GM12878 (cell line): ENCODE measurements at regions not wholly inside any gene's neighbourhood (a gene's known extent, or its start where the extent isn't known, plus 50 kb on each side); places are given as distances from the start of the nearest gene placed in this dataset.

Experiments used
- ATAC-seq: fragments of 200-7000 bp; cut with Tn5 transposase; 3 replicates; pipeline ENCODE4 v1.9.1; 2020; ENCODE audit warnings: mild to moderate bottlenecking, moderate library complexity
- BruUV-seq: library from RNA; stranded (reverse); fragments of 400-500 nt; replicated peaks from 2 replicates; lab custom pipeline; 2021; lab: Mats Ljungman, UMichigan
- CTCF ChIA-PET: fragments of 300-600 bp; sonication (Branson Sonifier 250); formaldehyde crosslinking; extraction: SDS; loops from one replicate; lab custom pipeline; 2021; ENCODE audit warnings: inconsistent platforms; lab: Yijun Ruan, JAX
- POLR2A ChIA-PET: fragments of 350-600 bp; formaldehyde crosslinking; extraction: SDS; loops from one replicate; lab custom pipeline; 2021; ENCODE audit warnings: inconsistent platforms; lab: Charles Lee
- RAD21 ChIA-PET: fragments of 300-600 bp; sonication (Branson Sonifier 250); formaldehyde crosslinking; loops from one replicate; lab custom pipeline; 2023; ENCODE audit warnings: antibody characterized with exemption; ENCODE audit not compliant: unreplicated experiment; lab: Charles Lee
- SMC1A ChIA-PET: fragments of 300-600 bp; sonication (Branson Sonifier 250); formaldehyde crosslinking; loops from one replicate; lab custom pipeline; 2023; ENCODE audit not compliant: unreplicated experiment, uncharacterized antibody; lab: Charles Lee
- DNase-seq: peaks from one replicate; pipeline ENCODE4 v3.0.0-alpha.2; 2011; ENCODE audit warnings: low read depth, low spot score
- FAIRE-seq: peaks from 3 replicates; lab custom pipeline; 2011; peaks lifted over from hg19 to GRCh38; lab: Jason Lieb, UNC
- H2AFZ ChIP-seq: 2 replicates; pipeline ENCODE4 v1.6.0; 2011; ENCODE audit warnings: low read depth, low read length, control low read depth; ENCODE audit not compliant: control insufficient read depth
- H3K27ac ChIP-seq: 2 replicates; pipeline ENCODE4 v1.5.1; 2011; ENCODE audit warnings: control low read depth; ENCODE audit not compliant: control insufficient read depth, insufficient read depth
- H3K27me3 ChIP-seq, 2 experiments: replicated peaks in 1 of 2; 2 replicates each; pipeline versions ENCODE4 v1.6.0 to v1.6.1; 2011; ENCODE audit warnings: low read length in 1 of 2; ENCODE audit not compliant: control insufficient read depth in 2 of 2, insufficient read depth in 2 of 2
- H3K36me3 ChIP-seq, 2 experiments: 2 replicates each; pipeline ENCODE4 v1.5.1; 2011; ENCODE audit warnings: low read length in 1 of 2; ENCODE audit not compliant: control insufficient read depth in 2 of 2, insufficient read depth in 2 of 2
- H3K4me1 ChIP-seq: 2 replicates; pipeline ENCODE4 v1.6.1; 2011; ENCODE audit warnings: mild to moderate bottlenecking, low read length, moderate library complexity, mixed read lengths; ENCODE audit not compliant: control insufficient read depth, insufficient read depth
- H3K4me2 ChIP-seq: 2 replicates; pipeline ENCODE4 v1.6.0; 2011; ENCODE audit warnings: control low read depth; ENCODE audit not compliant: control insufficient read depth, insufficient read depth
- H3K4me3 ChIP-seq: fragments of 200-600 bp; sonication (generic); 2 replicates; pipeline ENCODE4 v1.5.1; 2016
- H3K79me2 ChIP-seq: 2 replicates; pipeline ENCODE4 v1.6.0; 2011; ENCODE audit warnings: low read length; ENCODE audit not compliant: control insufficient read depth, insufficient read depth
- H3K9ac ChIP-seq: 2 replicates; pipeline ENCODE4 v1.8.0; 2011; ENCODE audit warnings: low read length, control low read depth, mixed read lengths; ENCODE audit not compliant: control insufficient read depth, insufficient read depth
- H3K9me3 ChIP-seq: replicated peaks from 3 replicates; pipeline ENCODE4 v1.5.1; 2011; ENCODE audit warnings: mild to moderate bottlenecking, low read length; ENCODE audit not compliant: control insufficient read depth, insufficient read depth
- H4K20me1 ChIP-seq: 2 replicates; pipeline ENCODE4 v1.6.0; 2011; ENCODE audit not compliant: control insufficient read depth, insufficient read depth
- ASH2L ChIP-seq: fragments of 300-600, 200-600 bp; sonication (generic); IDR thresholded peaks from 2 replicates; pipeline ENCODE4 v1.6.1; 2017; ENCODE audit warnings: low read depth, mild to moderate bottlenecking, borderline replicate concordance
- CHD1 ChIP-seq: IDR thresholded peaks from 2 replicates; pipeline ENCODE4 v1.6.1; 2012; ENCODE audit warnings: low read depth, low read length, improper control_type of control experiment
- FOXM1 ChIP-seq: IDR thresholded peaks from 2 replicates; pipeline ENCODE4 v1.6.1; 2012; ENCODE audit warnings: low read depth, mild to moderate bottlenecking, inconsistent platforms, low read length, moderate library complexity
- IRF5 ChIP-seq: fragments of 450-650 bp; IDR thresholded peaks from 2 replicates; pipeline ENCODE4 v1.6.1; 2017; ENCODE audit warnings: borderline replicate concordance
- JUND ChIP-seq: IDR thresholded peaks from 2 replicates; pipeline ENCODE4 v1.6.1; 2012; ENCODE audit warnings: low read depth, mild to moderate bottlenecking, low read length, improper control_type of control experiment, moderate library complexity
- NBN ChIP-seq: fragments of 450-650 bp; IDR thresholded peaks from 2 replicates; pipeline ENCODE4 v1.6.1; 2016
- NFYB ChIP-seq: IDR thresholded peaks from 2 replicates; pipeline ENCODE4 v1.6.1; 2011; ENCODE audit warnings: low read depth, mild to moderate bottlenecking, low read length, improper control_type of control experiment, moderate library complexity; ENCODE audit not compliant: insufficient read depth
- NR2F1 ChIP-seq: fragments of 450-650 bp; conservative IDR thresholded peaks from 2 replicates; pipeline ENCODE4 v1.6.1; 2017; ENCODE audit warnings: mild to moderate bottlenecking
- RAD51 ChIP-seq: fragments of 450-650 bp; IDR thresholded peaks from 2 replicates; pipeline ENCODE4 v1.6.1; 2016; ENCODE audit warnings: moderate library complexity, mild to moderate bottlenecking, inconsistent platforms
- RB1 ChIP-seq: fragments of 450-650 bp; formaldehyde crosslinking; IDR thresholded peaks from 2 replicates; pipeline ENCODE4 v1.6.1; 2017; ENCODE audit warnings: mild to moderate bottlenecking, borderline replicate concordance
- RELB ChIP-seq: fragments of 450-650 bp; IDR thresholded peaks from 2 replicates; pipeline ENCODE4 v1.6.1; 2017; ENCODE audit warnings: low read depth, mild to moderate bottlenecking, moderate library complexity
- STAT3 ChIP-seq: IDR thresholded peaks from 2 replicates; pipeline ENCODE4 v1.6.1; 2011; ENCODE audit warnings: low read depth, low read length, improper control_type of control experiment
- WRNIP1 ChIP-seq: IDR thresholded peaks from 2 replicates; pipeline ENCODE4 v1.6.1; 2011; ENCODE audit warnings: low read depth, low read length, improper control_type of control experiment, borderline replicate concordance
- ZSCAN29 ChIP-seq: fragments of 450-650 bp; IDR thresholded peaks from 2 replicates; pipeline ENCODE4 v1.6.1; 2017; ENCODE audit warnings: mild to moderate bottlenecking, moderate library complexity
- WGBS: methylation state at CpG from one replicate; pipeline ENCODE4 v1.1.6; 2016; ENCODE audit warnings: low lambda C conversion rate; ENCODE audit not compliant: insufficient replicate concordance, insufficient coverage; ENCODE audit errors: missing lambda C conversion rate; 5-methylcytosine and 5-hydroxymethylcytosine counted together
- in situ Hi-C: fragments of 300-500 bp; cut with MboI; formaldehyde crosslinking; loops from 9 replicates; pipeline ENCODE4 v1.14.3; 2018; ENCODE audit warnings: mixed read lengths
- intact Hi-C: fragments of 100-400 bp; cut with micrococcal nuclease; formaldehyde crosslinking; loops from one replicate; pipeline ENCODE4 v1.14.2; 2022; ENCODE audit not compliant: unreplicated experiment
- TF ChIP-seq, protein P1 (sequence below): IDR thresholded peaks from 2 replicates; pipeline ENCODE4 v1.6.1; 2012; ENCODE audit warnings: low read depth, low read length, improper control_type of control experiment

DNA sequence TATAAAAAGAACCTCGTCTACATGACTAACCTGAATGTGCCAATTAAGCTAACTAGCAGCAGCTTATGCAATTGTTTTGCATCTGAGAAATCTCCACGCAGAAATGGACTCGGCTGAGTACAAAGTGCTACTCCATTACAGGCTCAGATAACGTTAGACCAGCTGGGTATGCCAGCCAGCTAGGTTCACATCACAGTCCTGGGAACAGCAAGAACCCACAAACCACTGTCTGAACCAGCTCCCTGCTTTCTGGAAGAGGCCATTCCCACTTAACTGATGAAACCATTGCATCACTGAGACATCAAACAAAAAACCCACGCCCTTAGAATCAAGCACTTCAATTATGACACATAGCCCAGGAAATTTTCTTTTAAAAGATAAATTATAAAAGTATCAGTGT, 202.7 kb downstream of the CYRIA start:
- H3K79me2 ChIP-seq, result no peaks in the 10 kb centered on the region
- H3K9ac ChIP-seq, result no peak overlapping the region
- no TSS peak for BruUV-seq
- no peak overlapping the region for H3K4me3 ChIP-seq
- no peaks in the 10 kb centered on the region for H3K36me3 ChIP-seq
- H3K27ac ChIP-seq, result no peak overlapping the region
- ChIA-PET RAD21 (no interaction called here), SMC1A (no interaction called here)
- no peaks in the 10 kb centered on the region for H3K27me3 ChIP-seq
- H3K4me2 ChIP-seq, result no peak overlapping the region
- ATAC-seq (no peak), FAIRE-seq (no peak)
- H4K20me1 ChIP-seq, result no peaks in the 10 kb centered on the region
- intact Hi-C loops, result no loop called here
- no peaks in the 10 kb centered on the region for H3K9me3 ChIP-seq
- H2AFZ ChIP-seq, result no peak overlapping the region
- 22% methylated on average over 5 of the region's 5 CpGs for WGBS
- TF ChIP-seq WRNIP1, result no peak
- no peak for TF ChIP-seq NR2F1
- TF ChIP-seq, protein P1, sequence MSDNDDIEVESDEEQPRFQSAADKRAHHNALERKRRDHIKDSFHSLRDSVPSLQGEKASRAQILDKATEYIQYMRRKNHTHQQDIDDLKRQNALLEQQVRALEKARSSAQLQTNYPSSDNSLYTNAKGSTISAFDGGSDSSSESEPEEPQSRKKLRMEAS, result no peak
- TF ChIP-seq JUND, result no peak
- no peak for TF ChIP-seq RELB
- TF ChIP-seq, all 136 proteins: peak for 0
- in situ Hi-C loops, result no loop called here
- POLR2A ChIA-PET, result no interaction called here
- DNase-seq, result no peak
- no peaks in the 10 kb centered on the region for H3K4me1 ChIP-seq
- CTCF ChIA-PET, result no interaction called here

DNA sequence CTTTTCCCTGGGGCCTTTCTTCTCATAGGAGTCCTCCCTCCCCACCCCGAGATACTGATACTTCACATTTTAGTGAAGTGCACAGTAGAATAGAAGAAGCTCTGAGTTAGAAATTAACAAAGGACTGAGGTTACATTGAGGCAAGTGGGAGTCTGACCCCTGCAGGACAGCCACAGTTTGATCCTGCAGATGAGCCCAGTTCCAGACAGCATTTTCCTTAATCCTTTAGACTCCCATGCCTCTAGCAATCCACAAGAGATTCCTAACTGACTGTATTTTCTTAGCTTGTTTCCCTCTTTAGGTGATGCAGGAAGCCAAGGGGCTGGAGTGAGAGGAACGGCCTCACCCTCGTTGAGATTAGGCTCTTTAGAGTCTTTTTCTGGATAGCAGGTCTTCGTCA, 204.0 kb downstream of the CYRIA start:
- Histone ChIP-seq H3K27me3 (no peaks in the 10 kb centered on the region), H2AFZ (no peak overlapping the region), H3K27ac (no peak overlapping the region), H3K9ac (no peak overlapping the region), H3K4me3 (no peak overlapping the region), H3K4me1 (no peaks in the 10 kb centered on the region), H3K4me2 (no peak overlapping the region), H3K9me3 (no peaks in the 10 kb centered on the region), H3K36me3 (no peaks in the 10 kb centered on the region), H4K20me1 (no peaks in the 10 kb centered on the region), H3K79me2 (no peaks in the 10 kb centered on the region)
- DNase-seq (no peak), FAIRE-seq (no peak), ATAC-seq (no peak)
- no TSS peak for BruUV-seq
- intact Hi-C loops (no loop called here), in situ Hi-C loops (no loop called here)
- RAD21 ChIA-PET, result no interaction called here
- WGBS, result 0% methylated on average over 4 of the region's 4 CpGs
- SMC1A ChIA-PET, result no interaction called here
- CTCF ChIA-PET, result no interaction called here
- POLR2A ChIA-PET, result no interaction called here
- no peak for TF ChIP-seq IRF5
- TF ChIP-seq ZSCAN29, result no peak
- TF ChIP-seq NBN, result no peak
- no peak for TF ChIP-seq RB1
- no peak for TF ChIP-seq STAT3
- no peak for TF ChIP-seq FOXM1
- no peak for TF ChIP-seq RAD51
- TF ChIP-seq NFYB, result no peak
- TF ChIP-seq CHD1, result no peak
- no peak for TF ChIP-seq ASH2L
